GM19043 (cell line): ENCODE measurements at regions not wholly inside any gene's neighbourhood (a gene's known extent, or its start where the extent isn't known, plus 50 kb on each side); places are given as distances from the start of the nearest gene placed in this dataset.

ENCODE experiments used
- ATAC-seq: cut with Tn5 transposase; IDR thresholded peaks from one replicate; pipeline ENCODE4 v1.9.1; 2021; ENCODE audit warnings: low read depth; ENCODE audit not compliant: unreplicated experiment

DNA sequence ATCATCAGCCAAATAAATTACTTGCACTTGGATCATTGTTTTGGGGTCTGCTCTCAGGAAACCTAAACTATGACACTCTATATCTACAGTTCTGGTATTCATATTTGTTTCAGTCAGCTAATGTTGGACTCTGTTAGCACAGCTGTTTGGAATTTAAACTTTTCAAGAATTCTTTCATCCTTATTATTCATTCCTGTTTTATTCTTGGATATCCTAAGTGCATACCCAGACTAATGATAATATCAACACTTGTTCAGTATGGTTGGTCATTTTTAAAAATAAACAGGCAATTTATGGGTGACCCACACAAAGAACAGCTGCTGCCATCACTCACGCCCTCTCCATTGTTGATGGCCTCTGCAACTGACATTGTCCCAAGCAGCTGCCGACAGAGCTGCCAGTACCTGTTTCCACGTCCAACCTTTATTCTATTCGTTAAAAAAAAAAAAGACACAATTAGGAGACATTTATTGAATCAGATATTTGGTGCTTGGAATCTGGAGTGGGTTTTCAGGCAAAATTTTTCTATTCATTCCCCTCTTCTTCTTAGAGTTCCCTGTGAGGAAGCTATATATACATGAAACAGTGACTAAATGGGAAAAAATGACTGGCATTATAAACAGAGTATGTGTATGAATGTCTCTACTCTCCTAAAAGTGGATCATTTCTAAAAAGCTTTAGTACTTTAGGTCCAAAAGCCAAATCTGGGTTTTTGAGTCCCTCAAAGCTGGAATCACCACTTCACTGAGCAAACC lies 252.1 kb upstream of the NAV3 start:
- ATAC-seq, result no peak

DNA sequence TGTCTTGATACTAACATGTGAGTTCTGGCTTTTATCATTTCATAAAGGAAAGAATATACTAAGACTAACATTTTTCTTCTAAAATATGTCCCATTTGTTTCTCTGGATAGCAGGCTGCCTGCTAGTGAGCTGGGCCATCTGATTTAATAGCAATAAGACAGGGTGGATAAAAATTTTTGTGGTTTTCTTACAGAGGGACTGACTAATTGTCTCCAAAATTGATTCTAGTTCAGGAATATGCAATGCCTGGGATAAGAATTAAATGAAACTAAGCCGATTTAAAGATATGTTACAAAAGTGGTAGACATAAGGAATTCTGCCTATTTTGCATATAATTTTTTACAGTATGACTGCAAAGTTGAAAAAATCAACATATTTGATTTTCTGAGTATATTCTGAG lies 252.9 kb upstream of the NAV3 start:
- ATAC-seq, result no peak

DNA sequence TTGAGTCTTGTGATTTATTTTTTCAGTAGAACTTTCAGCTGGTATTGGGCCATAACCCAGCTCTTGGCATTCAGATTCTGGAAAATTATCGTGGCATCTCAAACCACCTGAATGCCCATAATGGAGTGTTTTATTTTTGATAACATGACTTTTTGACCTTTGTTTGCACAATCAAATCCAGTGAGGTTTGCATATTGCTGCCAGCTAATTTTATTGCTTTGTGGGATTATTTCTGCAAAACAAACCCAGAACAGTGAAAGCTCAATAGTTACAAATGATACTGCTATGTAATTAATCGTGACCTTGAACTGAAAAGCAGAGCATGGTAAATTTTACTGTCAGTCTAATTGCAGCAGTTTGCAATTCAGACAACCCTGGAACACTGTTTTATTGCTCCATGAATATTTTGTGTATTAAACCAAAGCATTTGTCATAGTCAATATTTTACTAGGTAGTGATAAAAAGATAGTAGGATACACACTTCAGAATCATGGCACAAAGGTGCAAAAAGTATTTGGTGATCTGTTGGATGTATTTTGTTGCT lies 255.2 kb upstream of the NAV3 start:
- no peak for ATAC-seq

DNA sequence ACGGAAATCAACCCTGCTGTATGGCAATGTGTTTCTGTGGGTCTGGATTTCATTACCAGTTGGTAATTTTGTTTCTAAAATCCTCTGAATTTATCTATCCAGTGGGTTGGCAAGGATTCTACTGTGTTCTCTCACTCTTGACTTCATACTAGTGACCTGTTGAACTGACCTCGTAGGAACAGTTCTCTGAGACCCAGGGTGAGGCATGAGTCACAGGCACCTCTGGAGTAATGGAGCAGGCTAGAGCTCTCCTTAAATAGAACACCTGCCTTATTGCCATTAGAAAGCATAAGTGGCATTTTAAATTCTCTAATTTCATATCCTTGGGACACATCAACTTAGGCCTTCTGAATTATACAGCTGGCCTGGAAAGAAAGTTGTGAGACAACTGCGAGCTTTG lies 258.3 kb upstream of the NAV3 start:
- no peak for ATAC-seq

DNA sequence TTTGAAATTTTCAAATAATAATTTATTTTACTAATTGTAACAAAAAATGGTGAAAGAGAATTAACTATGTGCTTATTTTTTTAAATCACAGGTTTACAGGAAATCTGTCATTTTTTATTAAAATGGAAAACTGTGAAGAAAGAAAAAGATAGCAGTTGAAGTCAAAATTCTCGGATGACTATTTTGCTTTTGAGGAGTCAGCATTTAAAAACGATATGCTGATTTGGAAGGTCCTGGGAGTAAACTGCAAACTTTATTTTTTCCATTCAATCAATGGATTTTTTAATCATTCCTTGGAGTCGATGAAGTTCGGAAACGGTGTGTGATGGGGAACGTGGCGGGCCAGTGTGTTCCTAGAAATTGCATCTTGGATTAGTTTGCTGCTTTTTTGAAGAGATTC lies 258.9 kb upstream of the NAV3 start:
- no peak for ATAC-seq

DNA sequence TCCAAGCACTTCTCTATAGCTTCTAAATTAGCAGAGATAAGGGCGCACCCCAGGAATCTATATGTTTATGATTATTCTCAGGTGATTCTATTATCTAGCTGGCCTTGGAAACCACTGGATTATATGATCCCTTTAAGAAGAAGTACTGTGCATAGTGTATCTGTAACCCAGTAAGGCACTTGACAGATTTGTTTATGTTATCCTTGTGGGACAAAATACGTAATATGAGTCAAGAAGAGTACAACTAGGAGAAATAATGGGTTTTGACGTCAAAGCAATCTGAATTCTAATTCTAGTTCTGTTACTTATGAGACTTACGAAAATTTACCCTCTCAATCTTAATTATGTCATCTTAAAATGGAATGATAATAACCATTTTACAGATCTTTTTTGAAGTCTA lies 259.6 kb upstream of the NAV3 start:
- ATAC-seq, result no peak

DNA sequence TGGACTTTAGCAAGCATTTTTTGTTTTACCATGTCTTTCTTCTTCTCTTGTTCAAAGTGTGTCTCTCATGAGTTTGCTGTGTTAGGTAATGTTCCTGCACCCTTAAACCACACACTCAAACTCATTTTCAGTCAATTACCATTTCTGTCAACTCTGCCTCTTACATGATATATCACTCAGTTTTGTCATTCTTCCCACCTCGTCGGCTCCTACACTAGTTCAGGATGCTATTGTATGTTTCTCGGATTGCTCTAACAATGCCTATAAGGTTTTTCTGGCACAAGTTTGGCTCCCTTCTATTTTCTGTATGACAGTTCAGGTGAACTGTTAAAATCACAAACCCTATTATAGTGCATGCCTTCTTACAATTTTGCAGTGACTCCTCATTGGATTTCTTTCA lies 260.8 kb upstream of the NAV3 start:
- no peak for ATAC-seq

DNA sequence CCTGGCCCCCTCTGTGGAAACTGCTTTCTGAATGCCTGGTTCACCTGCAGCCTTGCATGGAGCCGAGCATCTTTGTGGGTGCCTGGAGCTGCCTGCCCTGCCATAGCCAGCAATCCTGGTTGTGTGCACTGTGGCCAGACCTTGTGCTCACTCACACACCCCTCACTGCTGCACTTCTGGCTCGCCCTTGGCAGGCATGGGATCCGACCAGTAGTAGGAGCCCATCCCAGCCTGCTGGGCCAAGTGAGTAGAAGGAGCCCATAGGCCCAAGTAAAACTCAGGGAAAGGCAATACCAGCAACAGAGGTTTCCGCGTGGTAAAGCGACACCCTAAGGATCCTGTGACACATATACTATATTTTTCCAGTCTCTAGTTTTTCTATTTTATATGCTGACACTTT lies 270.0 kb upstream of the NAV3 start:
- ATAC-seq, result no peak

DNA sequence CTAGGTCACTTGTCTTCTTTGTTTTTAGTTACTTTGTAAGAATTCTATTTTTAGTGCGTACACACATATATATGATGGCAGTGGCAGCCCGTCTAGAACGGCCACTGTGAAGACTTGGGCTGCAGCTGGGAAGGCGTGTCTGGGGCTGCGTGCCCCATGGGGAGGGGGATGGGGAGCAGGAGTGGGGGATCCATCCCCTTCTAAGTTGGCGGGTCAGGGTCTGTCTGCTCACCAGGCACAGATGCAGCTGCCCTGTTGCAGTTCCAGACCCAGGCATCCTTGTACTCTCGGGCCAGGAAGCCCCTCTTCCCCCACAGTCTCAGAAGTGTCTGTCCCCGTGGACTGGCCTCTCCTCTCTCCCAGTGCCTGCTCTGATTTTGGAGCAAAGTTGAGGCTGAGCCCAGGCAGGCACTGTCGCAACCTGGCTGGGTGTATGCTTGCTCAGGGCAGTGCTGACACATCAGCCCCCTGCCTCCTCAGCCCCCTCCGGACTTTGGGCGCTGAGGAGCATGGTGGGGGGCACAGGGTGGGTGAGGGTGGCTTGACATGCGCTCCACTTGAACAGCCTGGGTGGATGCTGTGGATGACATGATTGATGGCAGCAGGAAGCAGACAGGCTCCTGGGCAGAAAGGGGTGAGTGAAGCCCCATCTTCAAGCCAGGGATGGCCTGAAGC lies 271.2 kb upstream of the NAV3 start:
- ATAC-seq, result no peak

DNA sequence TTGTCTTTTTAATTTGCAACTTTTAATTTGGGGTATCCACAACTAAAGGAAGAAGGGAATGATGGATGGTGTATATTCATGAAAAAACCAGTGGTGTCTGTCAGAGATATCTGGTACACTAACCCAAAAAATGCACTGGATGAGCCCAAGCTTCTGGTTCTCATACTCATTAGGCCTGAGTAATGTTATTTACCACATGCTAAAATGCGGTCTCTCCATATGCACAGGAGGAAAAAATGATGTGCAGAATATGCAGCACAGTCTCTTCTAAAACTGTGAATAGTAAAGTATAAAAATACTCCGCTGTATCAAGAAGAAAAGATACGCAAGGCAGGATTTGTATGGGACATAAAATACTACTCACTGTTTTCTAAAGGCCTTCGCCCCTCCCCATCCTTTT lies 275.6 kb upstream of the NAV3 start:
- ATAC-seq, result no peak

DNA sequence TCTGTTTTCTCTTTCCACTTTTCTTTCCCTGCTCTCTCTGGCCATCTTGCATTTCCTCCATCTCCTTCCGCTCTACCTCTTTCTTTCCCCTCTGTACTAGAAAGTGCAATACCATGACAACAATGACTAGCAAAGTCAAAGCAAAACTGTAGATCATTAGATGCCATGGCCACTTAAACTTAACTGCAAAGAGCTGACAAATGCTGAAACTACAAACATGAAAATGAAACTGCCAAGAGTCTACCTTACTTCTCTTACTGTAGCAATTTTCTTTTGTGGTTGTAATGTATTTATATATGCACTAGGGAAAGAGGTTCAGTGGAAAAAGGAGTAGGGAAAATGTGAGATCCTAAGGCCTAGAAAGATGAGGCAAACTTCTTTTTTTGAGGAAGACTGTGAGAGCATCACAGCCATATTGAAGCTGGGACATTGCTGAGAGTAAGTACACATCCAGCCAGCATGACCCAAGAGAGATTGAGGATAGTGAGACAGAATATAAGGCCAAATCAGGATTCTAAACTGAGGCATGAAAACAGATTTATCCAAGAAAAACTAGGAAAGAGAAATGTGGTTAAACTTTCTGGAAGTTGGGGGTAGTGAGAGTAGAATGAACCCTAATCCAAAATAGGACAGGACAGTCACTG lies 276.6 kb upstream of the NAV3 start:
- ATAC-seq, result peak; percentile 99

DNA sequence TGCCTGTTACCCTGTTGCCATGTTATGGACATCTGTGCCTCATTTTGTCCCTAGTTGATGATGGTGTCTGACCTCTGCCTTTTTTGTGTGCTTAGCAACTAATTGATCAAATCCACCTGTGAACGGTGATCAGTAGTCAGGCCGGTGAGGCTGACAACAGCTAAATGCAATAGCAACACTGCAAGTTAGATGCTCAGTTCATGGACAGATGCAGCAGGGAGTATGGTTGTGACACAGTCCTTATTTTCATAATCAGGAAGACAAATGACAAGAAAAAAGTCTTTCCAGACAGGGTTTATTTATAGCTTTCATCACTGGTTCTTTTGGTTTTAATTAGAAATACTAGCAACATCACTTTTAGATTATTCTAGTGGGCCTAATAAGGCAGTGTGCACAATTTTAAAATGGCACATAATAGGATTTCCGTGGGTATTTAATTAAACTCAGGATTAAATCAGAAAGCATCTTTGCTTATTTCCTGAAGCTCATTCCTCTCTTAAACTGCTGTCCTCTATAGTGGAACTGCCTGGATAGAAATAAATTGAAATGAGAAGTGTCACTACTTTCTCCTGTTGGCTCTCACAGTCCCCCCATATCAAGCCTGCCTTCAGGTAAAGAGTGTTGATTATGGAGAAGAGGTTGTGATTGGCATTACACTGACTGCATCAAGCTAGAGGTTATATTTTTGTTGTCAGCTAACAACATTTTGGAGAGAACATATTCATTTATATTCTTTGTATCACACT lies 281.1 kb upstream of the NAV3 start:
- ATAC-seq, result no peak

DNA sequence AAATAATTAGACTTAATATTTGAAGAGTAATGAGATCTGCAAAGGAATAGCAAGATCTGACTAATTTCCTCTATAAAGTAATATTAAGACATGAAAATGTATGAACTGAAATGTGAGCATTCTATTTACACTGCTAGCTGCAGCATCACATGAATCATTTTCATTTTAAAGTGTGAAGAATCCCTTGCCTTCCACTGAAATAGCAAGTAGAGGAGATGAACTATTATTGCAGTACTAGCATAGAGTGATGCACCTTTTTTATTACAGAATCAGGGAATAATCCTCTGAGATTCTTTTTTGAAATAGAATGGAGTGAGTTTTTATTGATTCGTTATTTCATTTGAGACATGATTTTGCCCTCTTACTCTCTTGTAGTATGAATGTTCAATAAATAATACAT lies 281.9 kb upstream of the NAV3 start:
- ATAC-seq, result no peak

DNA sequence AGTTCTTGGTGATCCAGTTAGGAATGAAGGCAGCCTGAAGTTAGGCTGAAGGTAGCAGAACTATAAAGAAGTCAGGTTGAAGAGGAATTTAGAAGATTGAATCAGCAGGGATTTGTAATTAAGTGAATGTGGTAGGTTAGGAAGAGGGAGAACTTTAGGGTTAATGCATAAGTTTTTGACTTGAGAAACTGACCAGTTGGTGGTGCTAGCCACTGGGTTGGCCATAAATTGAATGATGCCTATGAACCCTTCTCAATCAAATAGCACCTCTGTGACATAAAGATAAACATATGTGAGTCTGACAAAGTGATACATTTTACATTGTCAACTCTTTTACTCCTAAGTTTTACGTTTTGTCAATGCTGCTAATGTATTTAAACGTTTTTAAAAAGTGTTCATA lies 290.6 kb upstream of the NAV3 start:
- no peak for ATAC-seq

DNA sequence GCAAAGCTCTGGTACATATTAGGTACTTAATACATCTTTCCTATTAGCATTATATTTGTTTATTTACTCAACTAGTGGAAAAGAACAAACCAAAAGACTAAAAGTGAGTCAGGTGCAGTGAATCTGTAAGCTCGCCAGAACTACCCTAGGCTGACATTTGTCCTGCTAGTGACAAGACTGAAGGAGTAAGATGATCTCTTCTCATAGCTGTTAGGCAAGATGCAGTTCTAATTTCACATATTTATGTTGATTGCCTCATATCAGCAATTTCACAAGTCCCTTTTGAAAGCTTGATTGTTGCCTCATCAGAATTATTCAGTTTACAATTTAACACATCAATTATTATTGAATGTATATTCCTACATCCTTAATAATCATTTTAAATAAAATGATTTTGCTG lies 293.0 kb upstream of the NAV3 start:
- no peak for ATAC-seq

DNA sequence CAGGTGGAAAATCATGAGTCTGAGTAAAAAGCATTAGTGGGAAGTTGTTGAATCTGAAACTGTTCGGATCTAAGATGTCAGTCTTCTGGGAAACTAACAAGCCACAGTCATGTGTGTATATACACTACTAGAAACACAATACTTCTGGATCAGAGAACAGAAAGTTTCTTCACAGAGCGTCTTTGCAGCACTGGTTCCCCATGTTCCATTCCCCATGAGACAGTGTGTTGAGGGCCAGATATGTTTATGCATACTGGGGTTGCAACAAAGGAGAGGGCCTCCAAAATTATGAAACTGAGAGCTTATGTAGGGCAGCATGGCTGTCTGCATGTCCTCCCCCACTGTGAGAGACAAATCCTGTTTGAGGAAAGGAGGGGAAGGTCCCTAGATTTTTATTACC lies 295.0 kb upstream of the NAV3 start:
- ATAC-seq, result no peak

DNA sequence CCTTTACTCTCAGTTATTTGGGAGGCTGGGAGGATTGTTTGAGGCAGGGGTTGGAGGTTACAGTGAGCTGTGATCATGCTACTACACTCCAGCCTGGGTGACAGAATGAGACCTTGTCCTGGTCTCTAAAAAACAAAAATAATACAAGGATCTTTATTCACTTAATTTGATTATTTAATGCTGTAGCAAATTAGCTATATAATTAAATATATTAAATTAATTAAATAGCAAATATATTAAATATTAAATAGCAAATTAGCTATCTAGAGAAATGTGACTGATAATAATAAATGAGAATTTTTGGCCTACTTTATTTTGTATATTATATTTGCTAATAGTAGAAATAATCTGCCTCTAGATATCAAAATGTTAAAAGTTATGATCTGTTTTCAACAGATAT lies 298.8 kb upstream of the NAV3 start:
- no peak for ATAC-seq

DNA sequence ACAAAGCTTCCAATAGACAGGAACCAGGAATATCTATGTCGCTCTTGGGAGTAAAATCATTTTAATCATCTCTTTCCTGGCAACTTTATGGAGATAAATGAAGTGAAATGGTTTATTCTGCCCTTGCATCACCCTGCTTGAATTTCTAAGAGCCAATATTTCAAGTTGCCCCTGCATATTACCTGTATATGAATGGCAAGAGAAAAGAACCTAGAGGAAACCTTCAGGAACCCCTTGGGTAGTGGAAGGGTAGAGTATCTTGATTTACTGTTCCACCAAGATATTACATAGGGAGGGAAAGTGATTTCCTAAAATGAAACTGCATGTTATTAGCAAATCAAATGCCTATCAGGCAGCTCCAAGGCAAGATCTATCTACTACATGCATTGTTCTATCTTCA lies 308.4 kb upstream of the NAV3 start:
- no peak for ATAC-seq

DNA sequence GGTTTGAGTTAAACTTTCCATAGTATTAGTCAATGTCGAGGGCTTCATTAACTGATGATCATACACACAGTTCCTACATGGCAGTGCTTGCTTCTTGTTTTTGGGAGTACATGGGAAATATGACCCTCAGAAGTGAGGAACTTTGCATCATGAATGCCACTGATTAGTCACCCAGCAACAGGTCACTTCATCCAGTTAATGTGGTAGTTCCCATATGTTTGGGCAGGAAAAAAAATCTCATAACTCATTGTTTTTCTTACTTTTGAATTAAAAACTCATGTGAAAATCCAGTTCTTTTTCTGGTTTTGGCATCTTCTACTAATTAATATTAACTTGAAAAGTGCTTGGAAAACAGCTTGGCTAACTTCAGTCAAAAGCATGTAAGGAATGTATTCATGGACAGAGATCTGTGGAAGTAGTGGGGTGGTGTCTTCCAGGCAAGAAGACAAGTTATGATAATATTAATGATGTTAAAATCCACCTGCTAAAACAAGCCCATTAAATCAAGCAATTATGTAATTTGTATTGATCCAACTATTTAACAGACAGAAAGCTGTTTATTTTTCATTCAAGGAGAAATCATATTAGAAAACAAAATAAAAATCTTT lies 309.1 kb upstream of the NAV3 start:
- ATAC-seq, result no peak

DNA sequence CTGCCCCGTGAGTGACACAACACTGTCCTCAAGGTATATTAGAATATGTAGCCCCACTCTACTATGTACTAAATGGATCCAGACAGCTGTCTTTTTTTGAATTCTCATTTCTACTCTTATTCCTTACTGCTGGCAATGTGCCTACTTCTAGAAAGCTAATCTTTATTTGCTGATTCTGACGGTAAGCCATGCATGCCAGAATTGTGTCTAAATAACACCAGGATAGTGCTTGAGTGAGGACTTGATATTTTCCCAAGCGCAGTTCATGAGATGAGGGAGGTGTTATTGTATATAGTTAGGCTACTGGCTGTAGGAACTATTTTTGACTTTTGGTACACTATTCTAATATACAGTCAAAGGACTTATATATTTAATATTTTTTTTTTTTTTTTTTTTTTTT lies 316.2 kb upstream of the NAV3 start:
- no peak for ATAC-seq

DNA sequence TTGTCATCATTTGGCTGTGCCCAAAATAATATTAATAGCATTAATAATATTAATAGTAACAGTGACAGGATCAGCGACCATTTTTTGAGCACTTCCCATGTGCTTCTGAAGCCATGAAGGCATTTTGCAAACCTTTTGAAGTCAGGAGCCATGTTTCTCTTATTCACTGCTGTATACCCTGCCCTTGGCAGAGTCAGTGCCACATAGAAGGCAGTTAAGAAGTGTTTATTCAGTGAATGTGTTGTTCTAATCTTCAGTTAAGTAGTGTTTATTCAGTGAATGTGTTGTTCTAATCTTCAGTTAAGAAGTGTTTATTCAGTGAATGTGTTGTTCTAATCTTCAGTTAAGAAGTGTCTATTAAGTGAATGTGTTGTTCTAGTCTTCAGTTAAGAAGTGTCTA lies 319.7 kb upstream of the NAV3 start:
- ATAC-seq, result no peak
